HL-60 (cell line): ENCODE measurements at regions not wholly inside any gene's neighbourhood (a gene's known extent, or its start where the extent isn't known, plus 50 kb on each side); places are given as distances from the start of the nearest gene placed in this dataset.

Source experiments
- CTCF ChIP-seq: IDR thresholded peaks from one replicate; pipeline ENCODE4 v1.5.1; 2011; ENCODE audit warnings: low read length, control low read depth, inconsistent platforms; ENCODE audit not compliant: insufficient read depth
- GABPA ChIP-seq: IDR thresholded peaks from 2 replicates; pipeline ENCODE4 v1.6.1; 2012; ENCODE audit warnings: low read depth
- POLR2AphosphoS5 ChIP-seq: IDR thresholded peaks from 2 replicates; pipeline ENCODE4 v1.6.1; 2012; ENCODE audit warnings: low read depth
- REST ChIP-seq: IDR thresholded peaks from 2 replicates; pipeline ENCODE4 v1.6.1; 2012; ENCODE audit warnings: low read depth; ENCODE audit not compliant: insufficient replicate concordance
- SPI1 ChIP-seq: IDR thresholded peaks from 2 replicates; pipeline ENCODE4 v1.6.1; 2012; ENCODE audit warnings: low read depth, mild to moderate bottlenecking, borderline replicate concordance

- no peak for TF ChIP-seq CTCF
- no peak for TF ChIP-seq POLR2AphosphoS5
- no peak for TF ChIP-seq REST
- TF ChIP-seq GABPA, result no peak
- no peak for TF ChIP-seq SPI1
These were observed 199.2 kb upstream of the POU2AF2 start for GRCh38 chr11:111046291-111046690.
